ENCODE measurements at regions not wholly inside any gene's neighbourhood (a gene's known extent, or its start where the extent isn't known, plus 50 kb on each side); places are given as distances from the start of the nearest gene placed in this dataset.

DNA sequence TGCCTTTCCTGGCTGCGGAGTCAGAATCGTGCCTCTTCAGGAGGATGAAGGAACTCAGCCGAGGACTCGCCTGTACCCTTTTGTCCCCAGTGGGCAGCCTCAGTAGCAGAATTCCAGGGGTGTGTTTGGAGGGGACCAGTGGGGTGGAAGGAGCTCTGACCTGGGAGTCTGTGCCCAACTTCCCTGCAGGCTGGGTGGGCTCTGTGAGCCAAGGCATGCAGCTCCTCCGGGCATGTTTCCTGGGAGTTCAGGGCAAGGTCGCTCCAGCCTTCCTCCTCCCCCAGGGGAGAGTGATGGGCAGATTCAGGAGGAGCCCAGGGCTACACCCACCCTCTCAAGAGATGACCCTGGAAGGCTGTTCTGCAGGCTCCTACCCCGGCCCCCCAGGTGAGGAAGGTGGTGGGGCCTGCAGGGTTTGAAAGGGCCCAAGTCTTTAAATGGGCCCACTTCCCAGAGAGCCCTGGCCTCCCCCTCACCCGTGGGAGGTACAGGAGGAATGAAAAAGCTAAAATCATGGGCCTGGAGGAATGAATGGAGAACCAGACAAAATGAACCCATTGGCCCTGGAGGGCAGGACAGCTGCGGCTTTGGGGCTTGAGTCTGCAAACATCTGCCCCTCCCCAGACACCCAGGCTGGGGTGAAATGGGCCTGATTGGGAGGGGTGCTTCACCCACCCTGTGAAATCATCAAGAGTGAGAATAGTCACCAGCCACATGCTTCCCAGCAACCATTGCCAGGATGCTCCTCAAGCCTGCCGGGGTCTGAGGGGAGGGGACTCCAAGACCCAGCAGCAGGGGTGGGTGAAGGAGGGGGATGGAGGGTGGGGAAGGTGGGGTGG is 77.6 kb upstream of the PMEPA1 start:
- TF ChIP-seq, protein P1, sequence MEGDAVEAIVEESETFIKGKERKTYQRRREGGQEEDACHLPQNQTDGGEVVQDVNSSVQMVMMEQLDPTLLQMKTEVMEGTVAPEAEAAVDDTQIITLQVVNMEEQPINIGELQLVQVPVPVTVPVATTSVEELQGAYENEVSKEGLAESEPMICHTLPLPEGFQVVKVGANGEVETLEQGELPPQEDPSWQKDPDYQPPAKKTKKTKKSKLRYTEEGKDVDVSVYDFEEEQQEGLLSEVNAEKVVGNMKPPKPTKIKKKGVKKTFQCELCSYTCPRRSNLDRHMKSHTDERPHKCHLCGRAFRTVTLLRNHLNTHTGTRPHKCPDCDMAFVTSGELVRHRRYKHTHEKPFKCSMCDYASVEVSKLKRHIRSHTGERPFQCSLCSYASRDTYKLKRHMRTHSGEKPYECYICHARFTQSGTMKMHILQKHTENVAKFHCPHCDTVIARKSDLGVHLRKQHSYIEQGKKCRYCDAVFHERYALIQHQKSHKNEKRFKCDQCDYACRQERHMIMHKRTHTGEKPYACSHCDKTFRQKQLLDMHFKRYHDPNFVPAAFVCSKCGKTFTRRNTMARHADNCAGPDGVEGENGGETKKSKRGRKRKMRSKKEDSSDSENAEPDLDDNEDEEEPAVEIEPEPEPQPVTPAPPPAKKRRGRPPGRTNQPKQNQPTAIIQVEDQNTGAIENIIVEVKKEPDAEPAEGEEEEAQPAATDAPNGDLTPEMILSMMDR (IDR thresholded peaks at IDR 0.05; ENCODE audit: low read depth, low read length) = no peak
- in situ Hi-C loops (cut with HindIII; ENCODE audit: low sequenced_read_pairs) = no loop called here
- H3K4me3 ChIP-seq (ENCODE audit: low read depth, low read length) = no peak overlapping the region
- no peak for DNase-seq (ENCODE audit: low read depth, low spot score)

DNA sequence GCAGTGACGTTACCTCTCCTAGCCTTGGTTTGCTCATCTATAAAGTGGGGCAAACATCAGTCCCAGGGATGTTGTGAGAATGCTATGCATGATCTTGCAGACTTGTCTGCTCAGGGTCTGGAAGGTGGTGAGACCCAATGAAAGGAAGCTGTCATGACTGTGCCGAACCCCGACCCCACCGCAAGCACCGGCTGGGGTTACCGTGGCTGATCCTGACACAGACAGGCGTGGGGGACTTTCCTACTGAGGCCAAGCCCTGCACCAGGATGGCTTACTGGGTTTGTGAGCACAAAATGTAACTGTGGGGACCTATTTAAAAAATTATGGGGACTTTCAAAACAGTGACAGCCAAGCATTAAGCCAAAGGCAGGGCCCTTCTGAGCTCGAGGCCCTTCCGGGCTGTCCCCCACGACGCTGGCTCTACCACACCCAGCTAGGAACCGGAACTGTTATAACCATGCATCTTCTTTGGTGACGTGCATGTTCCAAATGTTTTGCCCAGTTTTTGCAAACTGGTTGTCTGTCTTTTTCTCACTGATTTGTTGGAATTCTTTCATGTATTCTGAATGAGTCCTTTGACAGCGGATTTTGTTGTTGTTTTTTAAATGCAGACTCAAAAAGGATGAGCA is 76.6 kb upstream of the PMEPA1 start:
- in situ Hi-C loops (cut with HindIII; ENCODE audit: low sequenced_read_pairs) = no loop called here
- DNase-seq (ENCODE audit: low read depth, low spot score) = no peak

DNA sequence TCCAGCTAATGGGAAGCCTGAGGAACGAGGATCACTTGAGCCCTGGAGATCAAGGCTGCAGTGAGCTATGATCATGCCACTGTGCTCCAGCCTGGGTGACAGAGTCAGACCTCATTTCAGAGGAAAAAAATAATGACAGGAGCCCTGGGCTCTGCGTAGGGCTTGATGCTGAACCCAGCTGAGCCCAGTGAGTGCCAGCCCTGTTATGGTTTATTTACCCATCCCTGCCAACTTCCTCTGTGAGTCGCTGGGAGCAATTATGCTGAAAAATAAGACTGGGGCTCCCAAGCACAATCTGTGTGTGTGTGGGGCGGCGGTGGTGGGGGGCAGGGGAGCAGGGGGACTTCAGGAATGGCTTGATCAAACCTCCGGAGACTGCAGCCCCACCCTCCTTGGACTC is 75.9 kb upstream of the PMEPA1 start:
- in situ Hi-C loops (cut with HindIII; ENCODE audit: low sequenced_read_pairs) = no loop called here
- TF ChIP-seq, protein P1 (IDR thresholded peaks at IDR 0.05; ENCODE audit: low read depth, low read length) = no peak
- no peak overlapping the region for H3K4me3 ChIP-seq (ENCODE audit: low read depth, low read length)
- no peak for DNase-seq (ENCODE audit: low read depth, low spot score)

More for the DNA sequence above, 76.6 kb upstream of the PMEPA1 start:
- no peak overlapping the region for H3K4me3 ChIP-seq (ENCODE audit: low read depth, low read length)
- TF ChIP-seq, protein P1 (IDR thresholded peaks at IDR 0.05; ENCODE audit: low read depth, low read length) = no peak

DNA sequence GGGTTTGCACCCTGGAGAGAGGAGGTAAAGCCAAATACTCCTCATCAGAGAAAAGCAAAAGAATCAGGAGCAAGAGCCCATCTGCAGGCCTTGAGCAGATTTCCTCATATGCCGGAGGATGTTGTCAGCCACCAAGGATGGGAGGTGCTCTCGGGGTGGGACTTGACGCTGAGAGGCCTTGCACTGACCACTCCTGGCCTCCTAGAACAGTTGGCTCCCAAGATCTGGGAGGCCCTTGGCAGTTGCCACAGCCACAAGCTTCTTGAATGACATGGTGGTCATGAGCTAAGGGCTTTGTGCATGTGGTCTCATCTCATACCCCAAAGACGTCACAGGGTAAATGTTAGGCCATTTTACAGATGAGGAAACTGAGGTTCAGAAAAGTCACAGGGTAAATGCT is 75.2 kb upstream of the PMEPA1 start:
- H3K4me3 ChIP-seq (ENCODE audit: low read depth, low read length) = no peak overlapping the region
- in situ Hi-C loops (cut with HindIII; ENCODE audit: low sequenced_read_pairs) = no loop called here

DNA sequence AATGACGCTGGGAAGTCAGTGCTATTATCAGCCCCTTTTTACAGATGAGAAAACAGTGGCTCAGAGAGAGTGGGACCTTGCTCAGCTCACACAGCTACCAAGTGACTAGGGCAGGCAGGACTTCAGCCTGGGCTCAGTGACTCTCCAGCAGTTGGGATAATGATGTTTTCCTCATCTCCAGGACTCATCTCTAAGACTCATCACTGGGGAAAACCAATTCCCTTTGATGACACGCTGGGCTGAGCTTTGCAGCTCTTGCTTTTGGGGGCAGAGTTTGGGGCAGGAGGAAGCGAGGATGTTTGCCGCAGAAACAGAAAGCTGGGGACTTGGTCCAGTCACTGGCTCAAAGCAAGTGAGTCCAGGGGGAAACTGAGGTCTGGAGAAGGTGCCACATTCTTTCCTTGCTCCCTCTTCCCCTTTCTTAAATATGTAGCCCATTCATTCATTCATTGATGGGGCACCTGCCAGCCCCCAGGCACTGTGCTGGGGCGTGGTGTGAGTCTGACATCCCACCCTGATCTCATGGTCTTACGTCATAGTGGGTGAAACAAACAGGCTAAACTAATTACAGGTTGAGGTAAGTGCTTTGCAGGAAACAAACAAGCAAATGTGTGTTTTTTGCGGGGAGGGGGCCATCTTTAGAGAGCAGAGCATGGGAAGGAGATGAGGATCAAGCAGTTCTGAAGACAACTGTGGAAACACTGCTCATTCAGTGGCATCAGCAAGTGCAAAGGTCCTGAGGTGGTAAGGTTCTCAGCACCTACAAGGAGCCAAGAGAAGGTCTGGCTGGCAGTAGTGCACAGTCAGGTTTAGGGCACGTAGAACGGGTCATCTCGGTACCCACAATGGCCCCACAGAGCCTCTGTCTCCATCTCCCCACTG is 74.4 kb upstream of the PMEPA1 start:
- in situ Hi-C loops (cut with HindIII; ENCODE audit: low sequenced_read_pairs) = no loop called here
- TF ChIP-seq, protein P1 (IDR thresholded peaks at IDR 0.05; ENCODE audit: low read depth, low read length) = no peak
- no peak for DNase-seq (ENCODE audit: low read depth, low spot score)
- H3K4me3 ChIP-seq (ENCODE audit: low read depth, low read length) = no peak overlapping the region

More for the DNA sequence above, 75.2 kb upstream of the PMEPA1 start:
- DNase-seq (ENCODE audit: low read depth, low spot score) = no peak
- TF ChIP-seq, protein P1 (IDR thresholded peaks at IDR 0.05; ENCODE audit: low read depth, low read length) = no peak

DNA sequence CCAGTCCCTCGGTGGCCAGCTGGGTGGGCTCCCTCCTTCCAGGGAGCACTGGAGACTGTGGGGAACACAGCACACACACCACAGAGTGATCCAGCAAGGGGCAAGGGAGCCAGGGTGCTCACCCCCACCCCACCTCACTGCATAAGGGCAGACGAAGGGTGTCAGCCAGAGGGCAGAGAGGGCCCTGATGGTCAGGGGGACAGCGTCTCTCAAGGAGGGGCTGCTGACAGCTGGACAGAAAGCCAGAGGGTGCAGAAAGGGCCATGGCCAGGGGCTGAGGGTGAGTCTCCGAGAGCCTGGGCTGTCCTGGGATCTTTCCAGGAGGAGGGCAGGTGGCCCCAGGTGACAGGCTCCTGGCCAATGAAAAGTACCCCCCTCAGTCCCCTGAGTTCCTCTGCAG is 73.4 kb upstream of the PMEPA1 start:
- no peak for DNase-seq (ENCODE audit: low read depth, low spot score)
- TF ChIP-seq, protein P1 (IDR thresholded peaks at IDR 0.05; ENCODE audit: low read depth, low read length) = no peak
- in situ Hi-C loops (cut with HindIII; ENCODE audit: low sequenced_read_pairs) = no loop called here
- H3K4me3 ChIP-seq (ENCODE audit: low read depth, low read length) = no peak overlapping the region
